ENCODE measurements at regions not wholly inside any gene's neighbourhood (a gene's known extent, or its start where the extent isn't known, plus 50 kb on each side); places are given as distances from the start of the nearest gene placed in this dataset.

DNA sequence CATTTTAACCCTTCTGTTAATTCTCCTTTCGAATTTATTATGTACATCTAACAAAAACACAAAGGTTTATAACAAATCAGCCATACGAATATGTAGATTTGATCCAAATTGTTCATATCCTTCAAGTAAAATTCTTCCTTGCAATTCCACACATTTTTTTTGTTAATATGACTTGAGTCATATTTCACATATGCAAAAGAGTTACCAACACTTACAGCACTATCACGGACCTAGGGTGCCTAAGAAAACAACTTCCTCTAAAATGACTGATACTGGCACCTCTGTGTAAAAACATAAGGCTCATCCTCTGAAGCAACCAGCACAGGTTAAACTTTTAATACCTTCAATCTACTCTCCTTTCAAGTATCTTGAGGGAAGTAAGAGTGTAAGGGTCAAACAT lies 451.8 kb downstream of the SEMA3D start:
- TF ChIP-seq CTCF (IDR thresholded peaks at IDR 0.05) (no peak), POLR2A (IDR thresholded peaks at IDR 0.05) (no peak)

Data from thyroid gland (tissue), 4 donors.